AG09319 (cell line): ENCODE measurements at regions not wholly inside any gene's neighbourhood (a gene's known extent, or its start where the extent isn't known, plus 50 kb on each side); places are given as distances from the start of the nearest gene placed in this dataset.
"Not testable (repeated sequence)": the region's sequence is repeated elsewhere in the genome, so short reads cannot be mapped to it uniquely, and the experiment has no call there.

Source experiments
- DNase-seq: peaks from one replicate; pipeline ENCODE4 v3.0.0-alpha.2; 2010; ENCODE audit warnings: low read depth; ENCODE audit errors: extremely low read depth
- TF ChIP-seq, protein P1 (sequence below): IDR thresholded peaks from 2 replicates; pipeline ENCODE4 v1.5.1; 2011; ENCODE audit warnings: low read depth, mild to moderate bottlenecking, inconsistent platforms, low read length, moderate library complexity

DNA sequence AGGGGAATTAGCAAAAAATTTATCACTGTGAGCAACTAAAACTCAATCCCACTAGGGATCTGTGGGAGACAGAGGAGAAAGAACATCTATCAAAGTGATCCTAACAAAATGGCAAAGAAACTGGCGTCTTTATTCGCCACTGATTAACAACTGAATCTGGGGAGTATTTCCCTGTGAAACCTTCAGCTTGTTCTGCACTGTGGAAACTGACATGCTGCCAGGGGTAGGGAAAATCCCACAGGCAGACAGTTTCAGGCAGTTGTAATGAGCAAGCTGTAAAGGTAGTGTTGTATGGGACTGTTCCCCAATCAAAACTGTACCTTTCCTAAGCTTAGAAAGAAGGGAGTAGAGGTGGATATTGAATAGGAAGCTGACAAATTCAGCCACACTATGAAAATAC is 611.7 kb downstream of the VGLL3 start:
- TF ChIP-seq, protein P1, sequence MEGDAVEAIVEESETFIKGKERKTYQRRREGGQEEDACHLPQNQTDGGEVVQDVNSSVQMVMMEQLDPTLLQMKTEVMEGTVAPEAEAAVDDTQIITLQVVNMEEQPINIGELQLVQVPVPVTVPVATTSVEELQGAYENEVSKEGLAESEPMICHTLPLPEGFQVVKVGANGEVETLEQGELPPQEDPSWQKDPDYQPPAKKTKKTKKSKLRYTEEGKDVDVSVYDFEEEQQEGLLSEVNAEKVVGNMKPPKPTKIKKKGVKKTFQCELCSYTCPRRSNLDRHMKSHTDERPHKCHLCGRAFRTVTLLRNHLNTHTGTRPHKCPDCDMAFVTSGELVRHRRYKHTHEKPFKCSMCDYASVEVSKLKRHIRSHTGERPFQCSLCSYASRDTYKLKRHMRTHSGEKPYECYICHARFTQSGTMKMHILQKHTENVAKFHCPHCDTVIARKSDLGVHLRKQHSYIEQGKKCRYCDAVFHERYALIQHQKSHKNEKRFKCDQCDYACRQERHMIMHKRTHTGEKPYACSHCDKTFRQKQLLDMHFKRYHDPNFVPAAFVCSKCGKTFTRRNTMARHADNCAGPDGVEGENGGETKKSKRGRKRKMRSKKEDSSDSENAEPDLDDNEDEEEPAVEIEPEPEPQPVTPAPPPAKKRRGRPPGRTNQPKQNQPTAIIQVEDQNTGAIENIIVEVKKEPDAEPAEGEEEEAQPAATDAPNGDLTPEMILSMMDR: no peak
- no peak for DNase-seq

DNA sequence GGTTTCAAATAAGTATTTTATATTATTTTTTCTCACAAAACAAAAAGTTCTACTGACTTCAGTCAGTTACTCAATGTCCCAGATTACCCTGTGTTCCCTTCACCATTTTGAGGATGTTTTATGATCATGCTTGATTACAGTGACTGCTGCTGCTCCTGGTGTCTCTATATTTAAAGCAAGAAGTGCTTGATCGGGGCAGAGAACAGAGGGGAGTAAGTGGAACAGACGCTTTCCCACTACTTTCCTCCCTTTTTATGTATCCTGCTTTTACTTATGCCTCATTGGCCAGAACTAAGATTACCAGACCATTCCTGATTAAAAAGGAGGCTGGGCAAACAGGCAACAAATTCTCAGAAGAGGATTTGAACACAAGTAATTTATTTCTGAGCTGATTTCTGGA is 612.1 kb downstream of the VGLL3 start:
- TF ChIP-seq, protein P1: no peak
- no peak for DNase-seq

DNA sequence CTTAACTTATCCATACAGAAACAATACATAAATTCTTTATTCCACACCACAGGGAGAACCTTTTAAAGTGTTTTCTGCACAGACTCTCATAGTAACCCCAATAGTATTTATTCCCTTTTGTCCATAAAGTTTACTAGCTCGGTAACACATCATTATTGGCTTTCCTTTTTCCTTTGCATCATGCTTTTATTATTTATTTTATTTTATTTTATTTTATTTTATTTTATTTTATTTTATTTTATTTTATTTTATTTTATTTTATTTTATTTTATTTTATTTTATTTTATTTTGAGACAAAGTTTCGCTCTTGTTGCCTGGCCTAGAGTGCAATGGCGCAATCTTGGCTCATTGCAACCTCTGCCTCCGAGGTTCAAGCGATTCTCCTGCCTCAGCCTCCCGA is 655.4 kb downstream of the VGLL3 start:
- DNase-seq: not testable (repeated sequence)

DNA sequence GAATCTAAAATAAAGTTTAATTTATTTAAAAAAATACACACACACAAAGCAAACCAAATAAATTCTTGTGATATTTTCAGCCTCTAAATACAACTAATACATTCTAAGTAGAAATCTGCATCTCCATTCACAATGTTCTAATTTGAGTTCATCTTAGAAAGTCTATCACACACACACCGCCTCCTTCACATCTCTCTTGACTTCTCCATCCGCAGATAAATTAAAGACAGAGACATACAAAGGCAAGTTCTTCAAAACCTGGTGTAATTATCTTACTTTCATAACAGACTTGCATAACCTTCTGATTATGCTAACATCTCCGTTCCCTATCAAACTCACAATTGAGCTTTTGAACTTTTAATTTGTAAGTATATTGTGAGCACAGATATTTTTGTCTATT is 657.3 kb downstream of the VGLL3 start:
- TF ChIP-seq, protein P1: no peak

DNA sequence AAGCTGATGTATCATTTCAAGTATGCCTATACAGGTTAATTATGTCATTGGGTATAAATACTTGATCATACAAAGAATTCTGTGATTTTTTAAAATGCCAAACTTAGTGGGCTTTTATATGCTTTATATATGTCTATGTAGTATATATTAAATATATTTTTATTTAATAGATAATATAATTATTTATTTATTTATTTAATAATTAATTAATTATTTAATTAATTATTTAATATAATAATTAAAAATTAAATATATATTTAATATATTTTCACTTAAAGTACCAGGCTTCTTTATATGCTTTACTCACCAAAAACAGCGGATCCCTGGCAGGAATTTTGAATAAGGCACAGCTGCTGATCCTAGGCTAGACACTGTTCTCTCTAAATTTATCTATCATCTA is 687.0 kb downstream of the VGLL3 start:
- no peak for DNase-seq
- TF ChIP-seq, protein P1: no peak

More for the DNA sequence above, 657.3 kb downstream of the VGLL3 start:
- DNase-seq: no peak

DNA sequence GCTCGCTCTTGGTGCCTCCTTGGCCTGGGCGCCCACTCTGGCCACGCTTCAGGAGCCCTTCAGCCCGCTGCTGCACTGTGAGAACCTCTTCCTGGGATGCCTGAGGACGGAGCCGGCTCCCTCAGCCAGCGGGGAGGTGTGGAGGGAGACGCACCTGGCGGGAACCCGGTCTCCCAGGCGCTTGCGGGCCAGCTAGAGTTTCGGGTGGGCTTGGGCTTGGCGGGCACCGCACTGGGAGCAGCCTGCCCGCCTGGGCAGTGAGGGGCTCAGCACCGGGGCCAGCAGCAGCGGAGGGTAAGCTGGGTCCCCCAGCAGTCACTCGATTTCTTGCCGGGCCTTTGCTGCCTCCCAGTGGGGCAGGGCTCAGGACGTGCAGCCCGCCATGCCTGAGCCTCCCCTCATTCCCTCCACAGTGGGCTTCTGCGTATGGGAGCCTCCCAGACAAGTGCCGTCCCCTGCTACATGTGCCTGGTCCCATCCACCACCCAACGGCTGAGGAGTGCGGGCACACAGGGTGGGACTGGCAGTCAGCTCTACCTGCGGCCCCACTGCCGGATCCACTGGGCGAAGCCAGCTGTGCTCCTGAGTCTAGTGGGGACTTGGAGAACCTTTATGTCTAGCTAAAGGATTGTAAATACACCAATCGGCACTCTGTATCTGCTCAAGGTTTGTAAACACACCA is 708.7 kb downstream of the VGLL3 start:
- TF ChIP-seq, protein P1: no peak

DNA sequence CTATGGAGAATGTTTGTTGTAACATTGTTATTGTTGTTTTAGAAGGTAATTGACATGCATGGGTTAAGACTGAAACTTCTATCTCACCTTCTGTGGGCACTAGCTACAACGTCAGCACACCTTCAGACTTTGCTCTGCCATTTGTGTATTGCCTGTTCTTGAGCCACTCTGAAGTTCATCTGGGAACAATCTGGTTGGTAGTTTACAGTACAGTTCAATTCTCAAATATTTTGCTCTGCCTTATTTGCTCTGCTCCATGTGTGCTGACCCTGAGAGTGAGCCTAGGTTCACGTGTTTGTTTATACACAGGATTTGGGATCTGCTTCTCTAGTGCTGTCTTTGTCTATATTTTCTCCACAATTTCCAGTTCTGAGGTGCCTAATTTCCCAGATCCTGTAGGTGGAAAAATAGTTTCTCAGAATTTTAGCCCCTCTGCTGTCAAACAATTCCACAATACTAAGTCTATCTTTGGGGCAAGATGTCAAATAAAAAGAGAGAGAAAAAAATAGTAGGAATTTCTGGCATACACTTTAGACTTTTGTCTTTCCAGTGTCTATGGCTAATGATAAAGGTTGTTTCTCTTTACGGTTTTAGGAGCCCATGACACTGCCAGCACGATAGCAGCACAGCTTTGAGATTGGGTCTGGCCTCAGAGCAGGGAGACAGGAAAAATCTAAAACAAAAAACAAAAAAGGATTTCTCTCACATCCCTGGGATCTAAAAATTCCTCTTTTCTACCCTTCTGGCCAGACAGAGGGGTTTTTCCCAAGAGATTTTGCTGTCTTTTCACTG is 721.4 kb downstream of the VGLL3 start:
- no peak for DNase-seq
- TF ChIP-seq, protein P1: no peak

More for the DNA sequence above, 708.7 kb downstream of the VGLL3 start:
- no peak for DNase-seq
